ENCODE measurements at regions not wholly inside any gene's neighbourhood (a gene's known extent, or its start where the extent isn't known, plus 50 kb on each side); places are given as distances from the start of the nearest gene placed in this dataset.

GRCh38 chr7:53917637-53918036 is 624.5 kb upstream of the VSTM2A start:
- TF ChIP-seq EZH2 (IDR thresholded peaks at IDR 0.05; ENCODE audit: borderline replicate concordance, low read length) (no peak), CTCF (IDR thresholded peaks at IDR 0.05; ENCODE audit: low read length) (no peak)
- H3K9me3 ChIP-seq (ENCODE audit: low read length) = no peaks in the 10 kb centered on the region
- H3K27me3 ChIP-seq (ENCODE audit: insufficient read depth, low read length) = no peaks in the 10 kb centered on the region
- H4K20me1 ChIP-seq (ENCODE audit: insufficient read depth, low read length) = no peaks in the 10 kb centered on the region
- no peaks in the 10 kb centered on the region for H3K79me2 ChIP-seq (ENCODE audit: insufficient read depth, low read length)
- H3F3A ChIP-seq (ENCODE audit: insufficient read depth, low read length) = no peaks in the 10 kb centered on the region
- no peaks in the 10 kb centered on the region for H3K9me2 ChIP-seq (ENCODE audit: low read depth, low read length)
- no peak overlapping the region for H3K27ac ChIP-seq (ENCODE audit: low read depth, low read length, poor library complexity, severe bottlenecking)
- no peaks in the 10 kb centered on the region for H3K4me1 ChIP-seq (ENCODE audit: insufficient read depth, low read length, severe bottlenecking)
- no peak overlapping the region for H3K9ac ChIP-seq (ENCODE audit: low read length)
- no peak overlapping the region for H3K4me3 ChIP-seq (ENCODE audit: low read depth, low read length, poor library complexity, severe bottlenecking)
- H3K4me2 ChIP-seq (ENCODE audit: low read length) = no peak overlapping the region
- H2AFZ ChIP-seq (ENCODE audit: low read length) = no peak overlapping the region
- no peaks in the 10 kb centered on the region for H3K36me3 ChIP-seq (ENCODE audit: insufficient read depth, low read length)

GRCh38 chr7:53920011-53920410 is 622.2 kb upstream of the VSTM2A start:
- Histone ChIP-seq H3K4me3 (ENCODE audit: low read depth, low read length, poor library complexity, severe bottlenecking) (no peak overlapping the region), H3K4me2 (ENCODE audit: low read length) (no peak overlapping the region), H3F3A (ENCODE audit: insufficient read depth, low read length) (no peaks in the 10 kb centered on the region), H3K36me3 (ENCODE audit: insufficient read depth, low read length) (no peaks in the 10 kb centered on the region), H3K4me1 (ENCODE audit: insufficient read depth, low read length, severe bottlenecking) (no peaks in the 10 kb centered on the region), H3K27ac (ENCODE audit: low read depth, low read length, poor library complexity, severe bottlenecking) (no peak overlapping the region), H3K9me3 (ENCODE audit: low read length) (no peaks in the 10 kb centered on the region), H3K27me3 (ENCODE audit: insufficient read depth, low read length) (no peaks in the 10 kb centered on the region), H3K9me2 (ENCODE audit: low read depth, low read length) (no peaks in the 10 kb centered on the region), H3K9ac (ENCODE audit: low read length) (no peak overlapping the region), H3K79me2 (ENCODE audit: insufficient read depth, low read length) (no peaks in the 10 kb centered on the region), H4K20me1 (ENCODE audit: insufficient read depth, low read length) (no peaks in the 10 kb centered on the region), H2AFZ (ENCODE audit: low read length) (no peak overlapping the region)
- TF ChIP-seq EZH2 (IDR thresholded peaks at IDR 0.05; ENCODE audit: borderline replicate concordance, low read length) (no peak), CTCF (IDR thresholded peaks at IDR 0.05; ENCODE audit: low read length) (no peak)

GRCh38 chr7:53940483-53940882 is 601.7 kb upstream of the VSTM2A start:
- Histone ChIP-seq H3K9me3 (ENCODE audit: low read length) (no peaks in the 10 kb centered on the region), H3K27ac (ENCODE audit: low read depth, low read length, poor library complexity, severe bottlenecking) (no peak overlapping the region), H3K4me3 (ENCODE audit: low read depth, low read length, poor library complexity, severe bottlenecking) (no peak overlapping the region), H2AFZ (ENCODE audit: low read length) (no peak overlapping the region), H3F3A (ENCODE audit: insufficient read depth, low read length) (no peaks in the 10 kb centered on the region), H3K4me1 (ENCODE audit: insufficient read depth, low read length, severe bottlenecking) (no peaks in the 10 kb centered on the region), H4K20me1 (ENCODE audit: insufficient read depth, low read length) (no peaks in the 10 kb centered on the region), H3K79me2 (ENCODE audit: insufficient read depth, low read length) (no peaks in the 10 kb centered on the region), H3K4me2 (ENCODE audit: low read length) (no peak overlapping the region), H3K9me2 (ENCODE audit: low read depth, low read length) (no peaks in the 10 kb centered on the region), H3K36me3 (ENCODE audit: insufficient read depth, low read length) (no peaks in the 10 kb centered on the region), H3K9ac (ENCODE audit: low read length) (no peak overlapping the region), H3K27me3 (ENCODE audit: insufficient read depth, low read length) (no peaks in the 10 kb centered on the region)
- TF ChIP-seq EZH2 (IDR thresholded peaks at IDR 0.05; ENCODE audit: borderline replicate concordance, low read length) = no peak

- H3K9ac ChIP-seq (ENCODE audit: low read length) = no peak overlapping the region
- H3K27me3 ChIP-seq (ENCODE audit: insufficient read depth, low read length) = no peaks in the 10 kb centered on the region
- no peak overlapping the region for H3K27ac ChIP-seq (ENCODE audit: low read depth, low read length, poor library complexity, severe bottlenecking)
- no peak overlapping the region for H3K4me2 ChIP-seq (ENCODE audit: low read length)
- no peak overlapping the region for H2AFZ ChIP-seq (ENCODE audit: low read length)
- H3K9me2 ChIP-seq (ENCODE audit: low read depth, low read length) = no peaks in the 10 kb centered on the region
- no peaks in the 10 kb centered on the region for H4K20me1 ChIP-seq (ENCODE audit: insufficient read depth, low read length)
- no peaks in the 10 kb centered on the region for H3K36me3 ChIP-seq (ENCODE audit: insufficient read depth, low read length)
- no peaks in the 10 kb centered on the region for H3K9me3 ChIP-seq (ENCODE audit: low read length)
- H3K79me2 ChIP-seq (ENCODE audit: insufficient read depth, low read length) = no peaks in the 10 kb centered on the region
- H3K4me3 ChIP-seq (ENCODE audit: low read depth, low read length, poor library complexity, severe bottlenecking) = no peak overlapping the region
- TF ChIP-seq EZH2 (IDR thresholded peaks at IDR 0.05; ENCODE audit: borderline replicate concordance, low read length) (no peak), CTCF (IDR thresholded peaks at IDR 0.05; ENCODE audit: low read length) (no peak)
- H3F3A ChIP-seq (ENCODE audit: insufficient read depth, low read length) = no peaks in the 10 kb centered on the region
- no peaks in the 10 kb centered on the region for H3K4me1 ChIP-seq (ENCODE audit: insufficient read depth, low read length, severe bottlenecking)
Observed at GRCh38 chr7:53947732-53948131, 594.4 kb upstream of the VSTM2A start.
